HepG2 (cell line): ENCODE measurements at regions not wholly inside any gene's neighbourhood (a gene's known extent, or its start where the extent isn't known, plus 50 kb on each side); places are given as distances from the start of the nearest gene placed in this dataset.

Source experiments
- DR1 ChIP-seq: sonication (generic); formaldehyde crosslinking; IDR thresholded peaks from 2 replicates; pipeline ENCODE4 v1.8.0; 2021; ENCODE audit warnings: mild to moderate bottlenecking, missing genetic modification reagents, inconsistent platforms
- ETV6 ChIP-seq: sonication (generic); formaldehyde crosslinking; conservative IDR thresholded peaks from 2 replicates; pipeline ENCODE4 v1.4.0; 2020; ENCODE audit warnings: missing genetic modification reagents
- EZH2 ChIP-seq: conservative IDR thresholded peaks from 2 replicates; pipeline ENCODE4 v1.6.1; 2012; ENCODE audit warnings: mild to moderate bottlenecking, low read depth, low read length, moderate library complexity
- GABPA ChIP-seq, 2 experiments: IDR thresholded peaks; 2 replicates each; pipeline ENCODE4 v1.6.1; 2011 to 2016; ENCODE audit warnings: low read depth in 2 of 2, low read length in 1 of 2, missing biosample characterization in 1 of 2, missing genetic modification characterization in 1 of 2
- KDM5A ChIP-seq: fragments of 200-600 bp; sonication (generic); IDR thresholded peaks from 2 replicates; pipeline ENCODE4 v1.7.0; 2018; ENCODE audit warnings: antibody characterized with exemption, mild to moderate bottlenecking, low read length, borderline replicate concordance
- MEIS1 ChIP-seq: sonication (generic); formaldehyde crosslinking; IDR thresholded peaks from 2 replicates; pipeline ENCODE4 v1.9.0; 2021; ENCODE audit warnings: mild to moderate bottlenecking, missing genetic modification reagents, moderate library complexity, borderline replicate concordance
- NFATC3 ChIP-seq: sonication (generic); formaldehyde crosslinking; IDR thresholded peaks from 2 replicates; pipeline ENCODE4 v1.5.1; 2020; ENCODE audit warnings: mild to moderate bottlenecking, missing genetic modification reagents
- POLR2AphosphoS5 ChIP-seq: IDR thresholded peaks from 2 replicates; pipeline ENCODE4 v1.6.1; 2012; ENCODE audit warnings: low read depth, low read length
- RBM39 ChIP-seq: fragments of 200-400 bp; formaldehyde crosslinking; IDR thresholded peaks from one replicate; pipeline ENCODE4 v1.6.1; 2018; ENCODE audit warnings: antibody characterized with exemption, mild to moderate bottlenecking, low read depth, low read length; ENCODE audit not compliant: poor library complexity, severe bottlenecking
- THAP9 ChIP-seq: sonication (generic); formaldehyde crosslinking; IDR thresholded peaks from 2 replicates; pipeline ENCODE4; 2020; ENCODE audit warnings: missing genetic modification reagents, mild to moderate bottlenecking, borderline replicate concordance
- ZNF768 ChIP-seq: sonication (generic); formaldehyde crosslinking; IDR thresholded peaks from 2 replicates; pipeline ENCODE4 v1.4.0; 2020; ENCODE audit warnings: missing genetic modification reagents

GRCh38 chr10:130326954-130327353, 190.8 kb downstream of the GLRX3 start:
- TF ChIP-seq GABPA (IDR thresholded peaks at IDR 0.05; ENCODE audit: low read depth, low read length) (no peak), GABPA (CRISPR knock-in tag; IDR thresholded peaks at IDR 0.05; ENCODE audit: low read depth) (no peak), RBM39 (no peak), THAP9 (no peak), POLR2AphosphoS5 (no peak), KDM5A (no peak), EZH2 (no peak), DR1 (no peak), ETV6 (CRISPR knock-in tag) (no peak), ZNF768 (CRISPR knock-in tag) (no peak), MEIS1 (CRISPR knock-in tag) (no peak), NFATC3 (CRISPR knock-in tag) (no peak)
